ENCODE measurements at regions not wholly inside any gene's neighbourhood (a gene's known extent, or its start where the extent isn't known, plus 50 kb on each side); places are given as distances from the start of the nearest gene placed in this dataset.

DNA sequence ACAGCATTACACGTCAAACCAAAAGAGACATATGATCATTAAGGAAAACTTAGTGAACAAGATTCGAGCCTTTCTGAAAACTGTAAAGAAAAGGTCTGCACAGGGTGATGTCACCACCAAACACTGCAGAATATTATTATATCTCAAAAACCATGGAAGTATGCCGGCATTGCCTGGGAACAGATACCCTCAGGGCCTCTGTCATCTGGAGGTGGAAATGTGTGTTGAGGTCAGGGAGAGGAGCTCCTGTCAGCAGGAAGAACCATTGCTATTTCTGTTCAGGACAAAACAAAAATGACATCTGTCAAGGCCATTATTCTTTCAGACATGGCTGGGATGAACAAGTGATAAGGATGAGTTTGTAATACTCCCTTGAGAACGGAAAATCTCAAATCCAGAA is 365.9 kb upstream of the TRIB2 start:
- TF ChIP-seq CTCF (IDR thresholded peaks at IDR 0.05): no peak
- no peak for TF ChIP-seq POLR2A (IDR thresholded peaks at IDR 0.05)
